Right renal cortex interstitium (tissue), 3 donors: ENCODE measurements at regions not wholly inside any gene's neighbourhood (a gene's known extent, or its start where the extent isn't known, plus 50 kb on each side); places are given as distances from the start of the nearest gene placed in this dataset.
"Not testable (repeated sequence)": the region's sequence is repeated elsewhere in the genome, so short reads cannot be mapped to it uniquely, and the experiment has no call there.

ENCODE experiments used
- DNase-seq, 3 donors: peaks; one replicate each; pipeline ENCODE4 v3.0.0-alpha.2; 2013; ENCODE audit warnings: low read depth in 3 of 3, low spot score in 2 of 3

- no peak for DNase-seq
Observed at GRCh38 chr9:108803428-108804065, 52.2 kb downstream of the ACTL7B start.

- DNase-seq, result no peak
Observed at GRCh38 chr9:108802967-108803366, 52.8 kb downstream of the ACTL7B start.

- DNase-seq, result no peak
Observed at GRCh38 chr9:108801949-108802348, 53.8 kb downstream of the ACTL7B start.

- no peak for DNase-seq
Observed at GRCh38 chr9:108800632-108801099, 55.1 kb downstream of the ACTL7B start.

- no peak for DNase-seq
Observed at GRCh38 chr9:108793573-108793972, 62.2 kb downstream of the ACTL7B start.

GRCh38 chr9:108789742-108790141, 66.0 kb downstream of the ACTL7B start:
- DNase-seq, result no peak

GRCh38 chr9:108787690-108788048, 68.1 kb downstream of the ACTL7B start:
- no peak for DNase-seq

GRCh38 chr9:108786901-108787689, 68.7 kb downstream of the ACTL7B start:
- DNase-seq, result no peak

- no peak for DNase-seq
Observed at GRCh38 chr9:108786322-108786721, 69.5 kb downstream of the ACTL7B start.

- no peak for DNase-seq
Observed at GRCh38 chr9:108784998-108785397, 70.8 kb downstream of the ACTL7B start.

GRCh38 chr9:108783731-108784495, 71.9 kb downstream of the ACTL7B start:
- DNase-seq, result no peak

- DNase-seq, result no peak
Observed at GRCh38 chr9:108783326-108783725, 72.5 kb downstream of the ACTL7B start.

GRCh38 chr9:108780942-108781734, 74.6 kb downstream of the ACTL7B start:
- DNase-seq, result no peak

GRCh38 chr9:108779551-108780325, 76.0 kb downstream of the ACTL7B start:
- DNase-seq, result no peak

GRCh38 chr9:108776920-108777639, 78.7 kb downstream of the ACTL7B start:
- DNase-seq, result no peak

GRCh38 chr9:108775901-108776306, 79.9 kb downstream of the ACTL7B start:
- DNase-seq, result no peak

GRCh38 chr9:108774088-108774487, 81.7 kb downstream of the ACTL7B start:
- not testable (repeated sequence) for DNase-seq

- DNase-seq, result no peak
Observed at GRCh38 chr9:108772301-108772894, 83.4 kb downstream of the ACTL7B start.

GRCh38 chr9:108768744-108769143, 87.0 kb downstream of the ACTL7B start:
- no peak for DNase-seq
